Neural progenitor cell (in vitro differentiated cells): ENCODE measurements at regions not wholly inside any gene's neighbourhood (a gene's known extent, or its start where the extent isn't known, plus 50 kb on each side); places are given as distances from the start of the nearest gene placed in this dataset.

Source experiments
- CTCF ChIP-seq: fragments of 200-600 bp; sonication (generic); IDR thresholded peaks from 2 replicates; pipeline ENCODE4 v1.5.1; 2017; ENCODE audit warnings: antibody characterized with exemption, mild to moderate bottlenecking
- EZH2 ChIP-seq: fragments of 200-600 bp; sonication (generic); IDR thresholded peaks from 2 replicates; pipeline ENCODE4 v1.6.1; 2017; ENCODE audit warnings: antibody characterized with exemption, mild to moderate bottlenecking, moderate library complexity
- EZH2phosphoT487 ChIP-seq: fragments of 200-600 bp; sonication (generic); IDR thresholded peaks from 2 replicates; pipeline ENCODE4 v1.6.1; 2017; ENCODE audit warnings: antibody characterized with exemption

GRCh38 chr6:21523652-21524051 is 69.9 kb upstream of the SOX4 start:
- no peak for TF ChIP-seq CTCF
- TF ChIP-seq EZH2, result no peak
- no peak for TF ChIP-seq EZH2phosphoT487
